ENCODE measurements at regions not wholly inside any gene's neighbourhood (a gene's known extent, or its start where the extent isn't known, plus 50 kb on each side); places are given as distances from the start of the nearest gene placed in this dataset.

DNA sequence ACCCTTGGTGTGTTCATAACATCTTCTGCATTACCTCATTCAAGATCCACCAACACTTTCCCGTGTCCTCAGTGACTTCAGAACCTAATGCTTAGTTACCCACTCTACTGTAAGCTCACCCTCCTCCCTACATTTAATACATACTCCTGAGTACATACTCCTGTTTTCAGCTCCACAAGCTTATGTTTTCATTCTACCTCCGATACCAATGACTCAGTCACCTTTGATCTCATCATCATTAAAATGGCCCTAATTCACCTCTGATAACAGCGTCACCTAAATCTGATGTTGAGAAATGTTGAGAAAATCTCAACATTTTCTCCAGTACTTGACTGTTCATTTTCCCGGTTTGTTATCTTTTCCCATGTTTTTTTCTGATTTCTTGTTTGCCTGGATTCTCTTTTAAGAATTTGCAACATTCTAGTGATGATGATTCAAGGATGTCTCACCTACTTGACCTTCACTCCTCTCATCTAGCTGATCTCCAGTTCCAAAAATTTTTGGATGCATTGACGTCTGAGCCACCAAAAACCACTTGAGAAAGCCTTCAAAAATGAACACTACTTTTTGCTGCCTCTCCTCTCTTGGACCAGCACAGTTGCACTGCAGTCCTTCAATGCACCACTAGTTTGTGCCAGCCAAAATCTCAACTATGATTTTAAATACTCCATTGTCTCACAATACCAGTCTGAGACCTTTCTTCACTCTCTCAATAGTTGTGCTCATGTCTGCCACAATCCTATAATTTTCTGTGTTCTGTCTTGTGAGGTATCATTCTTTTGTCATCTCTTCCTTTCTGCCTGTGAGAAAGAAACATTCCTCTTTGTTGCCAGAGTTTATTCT lies 220.7 kb upstream of the SEMA6D start:
- Histone ChIP-seq H3K36me3 (ENCODE audit: control insufficient read depth in 2 of 3, insufficient read depth in 3 of 3, low read length in 3 of 3) (no peaks in the 10 kb centered on the region), H3K4me3 (ENCODE audit: low read length in 3 of 3) (no peak overlapping the region), H3K27me3 (ENCODE audit: control insufficient read depth, insufficient read depth, low read length) (no peaks in the 10 kb centered on the region), H3K9me3 (ENCODE audit: control insufficient read depth in 2 of 3, insufficient read depth in 1 of 3, low read length in 3 of 3) (no peaks in the 10 kb centered on the region), H3K27ac (ENCODE audit: low read depth in 2 of 2, low read length in 2 of 2) (no peak overlapping the region), H3K9ac (ENCODE audit: low read length in 3 of 3) (no peak overlapping the region), H3K4me1 (ENCODE audit: control insufficient read depth in 2 of 3, insufficient read depth in 2 of 3, low read depth in 1 of 3, low read length in 3 of 3) (no peaks in the 10 kb centered on the region)
- TF ChIP-seq, protein P1, sequence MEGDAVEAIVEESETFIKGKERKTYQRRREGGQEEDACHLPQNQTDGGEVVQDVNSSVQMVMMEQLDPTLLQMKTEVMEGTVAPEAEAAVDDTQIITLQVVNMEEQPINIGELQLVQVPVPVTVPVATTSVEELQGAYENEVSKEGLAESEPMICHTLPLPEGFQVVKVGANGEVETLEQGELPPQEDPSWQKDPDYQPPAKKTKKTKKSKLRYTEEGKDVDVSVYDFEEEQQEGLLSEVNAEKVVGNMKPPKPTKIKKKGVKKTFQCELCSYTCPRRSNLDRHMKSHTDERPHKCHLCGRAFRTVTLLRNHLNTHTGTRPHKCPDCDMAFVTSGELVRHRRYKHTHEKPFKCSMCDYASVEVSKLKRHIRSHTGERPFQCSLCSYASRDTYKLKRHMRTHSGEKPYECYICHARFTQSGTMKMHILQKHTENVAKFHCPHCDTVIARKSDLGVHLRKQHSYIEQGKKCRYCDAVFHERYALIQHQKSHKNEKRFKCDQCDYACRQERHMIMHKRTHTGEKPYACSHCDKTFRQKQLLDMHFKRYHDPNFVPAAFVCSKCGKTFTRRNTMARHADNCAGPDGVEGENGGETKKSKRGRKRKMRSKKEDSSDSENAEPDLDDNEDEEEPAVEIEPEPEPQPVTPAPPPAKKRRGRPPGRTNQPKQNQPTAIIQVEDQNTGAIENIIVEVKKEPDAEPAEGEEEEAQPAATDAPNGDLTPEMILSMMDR (IDR thresholded peaks at IDR 0.05; ENCODE audit: borderline replicate concordance, extremely low read depth, insufficient read depth) = no peak
- DNase-seq (no peak), FAIRE-seq (no peak)
- intact Hi-C loops (cut with DNase I) = no loop called here

GRCh38 chr15:47500842-47501241 lies 216.5 kb upstream of the SEMA6D start:
- H3K9ac ChIP-seq (ENCODE audit: low read length in 3 of 3) = no peak overlapping the region
- intact Hi-C loops (cut with DNase I) = no loop called here
- no peaks in the 10 kb centered on the region for H3K27me3 ChIP-seq (ENCODE audit: control insufficient read depth, insufficient read depth, low read length)
- DNase-seq (no peak), FAIRE-seq (no peak)
- no peaks in the 10 kb centered on the region for H3K36me3 ChIP-seq (ENCODE audit: control insufficient read depth in 2 of 3, insufficient read depth in 3 of 3, low read length in 3 of 3)
- no peak overlapping the region for H3K4me3 ChIP-seq (ENCODE audit: low read length in 3 of 3)
- TF ChIP-seq, protein P1 (IDR thresholded peaks at IDR 0.05; ENCODE audit: borderline replicate concordance, extremely low read depth, insufficient read depth) = no peak
- no peak overlapping the region for H3K27ac ChIP-seq (ENCODE audit: low read depth in 2 of 2, low read length in 2 of 2)
- H3K4me1 ChIP-seq (ENCODE audit: control insufficient read depth in 2 of 3, insufficient read depth in 2 of 3, low read depth in 1 of 3, low read length in 3 of 3) = no peaks in the 10 kb centered on the region
- no peaks in the 10 kb centered on the region for H3K9me3 ChIP-seq (ENCODE audit: control insufficient read depth in 2 of 3, insufficient read depth in 1 of 3, low read length in 3 of 3)

GRCh38 chr15:47502041-47502440 lies 215.3 kb upstream of the SEMA6D start:
- Histone ChIP-seq H3K9me3 (ENCODE audit: control insufficient read depth in 2 of 3, insufficient read depth in 1 of 3, low read length in 3 of 3) (no peaks in the 10 kb centered on the region), H3K9ac (ENCODE audit: low read length in 3 of 3) (no peak overlapping the region), H3K27ac (ENCODE audit: low read depth in 2 of 2, low read length in 2 of 2) (no peak overlapping the region), H3K4me3 (ENCODE audit: low read length in 3 of 3) (no peak overlapping the region), H3K4me1 (ENCODE audit: control insufficient read depth in 2 of 3, insufficient read depth in 2 of 3, low read depth in 1 of 3, low read length in 3 of 3) (peaks cover 0 to 2% (median 0%) of the 10 kb centered on the region in 3 donors), H3K36me3 (ENCODE audit: control insufficient read depth in 2 of 3, insufficient read depth in 3 of 3, low read length in 3 of 3) (no peaks in the 10 kb centered on the region), H3K27me3 (ENCODE audit: control insufficient read depth, insufficient read depth, low read length) (no peaks in the 10 kb centered on the region)
- intact Hi-C loops (cut with DNase I) = no loop called here
- TF ChIP-seq, protein P1 (IDR thresholded peaks at IDR 0.05; ENCODE audit: borderline replicate concordance, extremely low read depth, insufficient read depth) = no peak
- FAIRE-seq (no peak), DNase-seq (peak in 1 of 5 donors; percentile 3)
